HG03442 (cell line): ENCODE measurements at regions not wholly inside any gene's neighbourhood (a gene's known extent, or its start where the extent isn't known, plus 50 kb on each side); places are given as distances from the start of the nearest gene placed in this dataset.

Experiments used
- ATAC-seq: cut with Tn5 transposase; IDR thresholded peaks from one replicate; pipeline ENCODE4 v1.9.1; 2021; ENCODE audit warnings: mild to moderate bottlenecking, moderate library complexity; ENCODE audit not compliant: unreplicated experiment

DNA sequence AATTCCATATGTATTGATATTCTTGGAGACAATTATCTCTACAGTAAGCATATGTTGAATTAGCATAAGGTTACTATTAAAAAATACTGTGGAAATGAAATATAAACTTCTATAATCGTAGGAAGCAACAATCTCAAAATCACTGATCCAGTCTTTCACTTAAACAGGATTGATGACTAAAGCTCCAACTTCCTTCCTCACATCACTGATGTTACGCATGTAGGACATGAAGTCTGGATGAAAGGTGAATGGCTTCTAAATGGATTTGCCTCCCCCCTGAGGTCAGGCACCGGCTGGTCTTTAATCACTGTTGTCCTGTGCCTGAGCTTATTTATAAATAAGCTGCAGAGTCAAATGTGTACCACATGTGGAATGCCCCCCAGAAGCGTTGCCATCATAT lies 157.1 kb upstream of the NFIB start:
- ATAC-seq = no peak

DNA sequence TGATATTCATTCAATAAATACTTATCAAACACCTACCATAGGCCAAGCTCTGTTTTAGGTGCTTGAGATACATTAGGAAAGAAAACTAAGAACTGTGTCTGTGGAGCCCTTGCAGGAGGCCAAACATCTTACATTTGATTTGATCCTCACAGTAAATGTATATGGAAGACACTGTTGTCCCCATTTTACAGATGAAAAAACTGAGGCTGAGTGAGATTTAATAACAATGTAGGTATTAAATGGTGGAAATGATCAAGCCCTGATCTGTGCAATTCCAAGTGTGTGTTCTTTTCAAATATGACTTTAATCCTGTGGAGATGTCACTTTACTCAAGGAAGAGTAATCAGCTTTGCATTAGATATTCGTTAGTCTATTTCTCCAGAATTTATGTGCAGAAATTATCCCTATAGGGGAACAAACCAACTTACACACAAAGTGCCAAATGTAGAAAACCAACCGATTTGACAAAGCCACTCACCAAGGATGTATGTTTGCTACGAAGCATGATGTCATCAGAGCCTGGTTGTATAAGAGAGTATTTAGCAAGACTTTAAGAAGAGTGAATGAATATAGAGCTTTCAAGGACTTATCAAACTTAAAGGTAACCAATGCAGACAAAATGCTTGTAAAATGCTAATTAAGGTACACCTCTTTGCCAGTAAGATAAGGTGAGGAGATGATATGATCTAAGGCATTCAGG lies 153.9 kb upstream of the NFIB start:
- ATAC-seq = no peak

DNA sequence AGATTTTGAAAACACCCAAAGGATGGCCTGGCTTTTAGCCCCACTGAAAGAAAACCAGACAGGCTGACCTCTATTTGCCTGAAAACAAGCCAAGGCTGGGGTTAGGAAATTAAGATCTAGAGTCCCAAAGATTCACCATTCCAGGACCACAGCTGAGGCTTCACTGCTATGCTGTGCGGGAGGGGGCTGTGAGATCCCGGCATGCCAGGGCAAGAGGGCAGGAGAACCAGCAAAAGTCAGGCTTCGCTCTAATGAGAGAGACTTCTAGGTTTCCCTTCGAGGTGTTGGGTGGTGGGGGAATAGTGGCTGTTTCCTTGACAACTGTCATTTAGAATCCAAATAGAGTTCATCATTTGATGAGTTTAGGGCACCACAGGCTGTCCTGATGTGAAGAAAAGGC lies 152.9 kb upstream of the NFIB start:
- no peak for ATAC-seq

DNA sequence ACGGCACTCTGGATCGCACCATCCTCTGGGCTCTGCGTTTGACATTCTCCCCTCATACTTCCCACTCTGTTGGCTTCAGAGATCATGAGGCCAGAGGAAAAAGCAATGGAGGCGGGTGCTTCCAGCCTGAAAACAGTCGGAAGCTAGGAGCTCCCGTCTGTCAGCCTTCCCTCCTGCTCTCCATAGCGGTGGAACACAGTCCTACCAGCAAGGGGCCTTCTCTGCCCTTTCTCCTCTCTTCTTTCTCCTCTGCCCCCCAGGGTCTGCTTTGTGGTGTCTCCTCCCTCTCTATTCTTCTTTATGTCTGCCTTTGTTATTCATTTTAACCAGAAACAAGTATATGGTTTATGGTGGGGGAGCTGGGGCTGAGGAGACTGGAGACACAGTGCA lies 152.5 kb upstream of the NFIB start:
- no peak for ATAC-seq

DNA sequence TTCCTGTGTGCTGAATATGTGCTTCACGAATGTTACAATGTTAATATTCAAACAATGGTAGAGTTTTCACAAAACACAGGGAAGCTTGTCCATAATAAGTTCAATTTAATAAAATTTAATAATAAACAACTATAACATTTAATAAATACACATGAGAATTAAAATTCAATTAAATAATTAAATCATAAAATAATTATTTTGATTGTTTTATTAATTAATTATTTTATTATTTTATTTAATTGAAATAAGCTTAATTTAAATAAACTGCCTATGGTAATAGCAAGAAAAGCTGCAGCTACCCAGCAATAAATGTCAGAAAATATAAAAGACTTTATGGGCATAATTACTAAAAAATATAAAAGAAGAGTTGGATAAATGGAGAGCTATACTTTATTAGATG lies 149.0 kb upstream of the NFIB start:
- ATAC-seq = no peak

DNA sequence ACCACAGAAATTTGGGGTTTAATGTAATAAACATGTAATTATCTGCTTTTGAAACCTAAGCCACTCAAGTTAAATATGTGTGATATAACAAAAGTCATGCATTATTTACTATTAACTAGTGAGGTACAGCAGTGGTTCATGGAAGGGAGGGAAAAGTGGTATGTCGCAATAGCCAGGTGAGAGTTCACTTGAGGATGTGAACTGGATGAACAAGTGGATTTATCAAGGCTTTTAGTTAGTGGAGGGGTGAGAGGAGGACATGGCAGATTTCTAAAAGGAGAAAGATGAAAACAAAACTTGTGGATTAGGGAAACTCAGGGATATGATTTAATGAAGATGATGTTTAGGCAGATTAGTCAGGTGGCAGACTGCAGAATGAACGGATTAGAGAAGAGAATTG lies 141.3 kb upstream of the NFIB start:
- ATAC-seq = no peak

DNA sequence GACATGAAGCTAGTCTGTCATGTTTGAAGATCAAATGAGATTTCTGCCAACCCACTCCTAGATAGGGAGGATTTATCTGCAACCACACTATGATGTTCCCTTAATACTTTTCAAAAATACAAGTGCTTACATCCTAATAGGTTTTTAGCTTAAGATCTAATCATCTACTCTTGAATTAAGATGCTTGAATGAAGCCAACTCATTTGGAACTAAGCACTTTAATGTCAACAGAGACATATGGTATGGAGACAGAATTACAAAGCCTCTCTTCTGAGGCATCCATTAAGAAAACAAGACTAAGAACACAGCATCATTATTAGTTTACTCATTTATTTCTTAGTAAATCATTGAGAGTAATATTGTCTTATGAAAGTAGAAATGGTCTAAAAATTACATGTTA lies 139.3 kb upstream of the NFIB start:
- no peak for ATAC-seq

DNA sequence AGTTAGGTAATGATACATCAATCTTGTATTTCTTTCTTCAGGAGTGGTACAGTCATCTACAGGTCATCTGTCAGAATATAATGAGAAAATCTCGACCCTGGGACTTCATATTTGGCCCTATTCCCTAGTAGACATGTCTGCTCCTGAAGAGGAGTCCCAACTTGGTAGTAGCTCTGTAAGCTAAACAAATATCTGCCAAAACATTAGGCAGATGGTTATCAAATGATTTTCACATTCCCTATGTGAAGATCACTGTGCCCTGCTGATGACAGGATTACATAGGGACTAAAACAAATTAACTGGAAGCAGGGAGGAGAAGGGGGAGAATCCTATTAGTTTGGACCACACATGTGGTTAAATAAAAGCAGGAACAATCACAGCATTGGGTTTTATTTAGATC lies 138.6 kb upstream of the NFIB start:
- no peak for ATAC-seq

DNA sequence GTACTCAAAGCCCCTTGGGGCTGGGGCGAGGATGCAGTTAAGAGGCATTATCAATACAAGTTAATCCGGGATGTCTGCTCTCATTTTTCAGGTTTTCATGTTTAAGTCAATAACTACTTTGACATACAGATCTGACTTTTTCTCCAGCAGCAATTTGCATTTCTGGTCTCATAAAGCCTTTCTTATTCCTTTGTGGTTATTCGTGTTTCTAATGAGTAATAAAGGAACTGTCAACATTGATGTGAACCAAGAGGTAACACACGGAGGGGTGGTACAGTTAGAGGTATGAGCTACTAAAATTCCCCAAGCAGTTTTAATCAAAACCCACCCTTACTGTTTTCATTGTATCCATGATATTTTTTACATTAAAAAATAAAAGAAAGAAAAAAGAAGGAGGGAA lies 138.0 kb upstream of the NFIB start:
- ATAC-seq = peak; percentile 99

DNA sequence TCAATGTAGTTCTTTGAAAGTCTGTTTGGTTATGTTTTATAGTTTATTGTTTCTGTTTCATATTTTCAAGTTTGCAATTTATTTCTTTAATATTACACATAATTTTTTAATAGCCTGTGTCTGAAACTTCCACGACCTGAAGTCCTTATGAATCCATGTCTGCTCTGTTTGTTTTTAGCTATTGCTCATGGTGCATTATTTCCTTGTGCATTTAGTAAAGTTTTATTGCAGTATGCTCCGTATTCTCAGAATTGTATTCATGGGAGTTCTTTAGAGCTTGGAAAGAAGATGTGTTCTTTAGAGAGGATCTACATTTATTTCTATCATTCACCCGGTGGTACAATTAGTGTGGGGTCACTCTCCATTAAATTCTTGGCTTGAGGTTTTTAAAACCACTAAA lies 133.2 kb upstream of the NFIB start:
- ATAC-seq = no peak

DNA sequence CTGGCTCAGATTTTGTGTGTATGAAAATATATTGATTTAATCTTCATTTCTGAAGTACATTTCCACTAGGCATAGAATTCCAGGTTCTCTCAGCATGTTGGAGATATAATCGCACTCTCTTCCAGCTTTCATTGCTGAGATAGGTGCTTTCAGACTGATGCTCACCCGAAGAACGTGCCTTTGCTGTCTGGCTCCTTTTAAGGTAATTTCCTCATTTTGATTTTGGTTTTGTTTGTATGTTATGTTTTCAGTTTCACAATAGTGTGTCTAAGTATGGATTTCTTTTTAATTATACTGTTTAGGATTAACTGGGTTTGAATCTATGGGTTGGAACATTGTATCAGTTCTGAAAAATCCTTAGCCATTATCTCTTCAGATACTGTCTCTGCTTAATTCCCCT lies 132.0 kb upstream of the NFIB start:
- no peak for ATAC-seq

DNA sequence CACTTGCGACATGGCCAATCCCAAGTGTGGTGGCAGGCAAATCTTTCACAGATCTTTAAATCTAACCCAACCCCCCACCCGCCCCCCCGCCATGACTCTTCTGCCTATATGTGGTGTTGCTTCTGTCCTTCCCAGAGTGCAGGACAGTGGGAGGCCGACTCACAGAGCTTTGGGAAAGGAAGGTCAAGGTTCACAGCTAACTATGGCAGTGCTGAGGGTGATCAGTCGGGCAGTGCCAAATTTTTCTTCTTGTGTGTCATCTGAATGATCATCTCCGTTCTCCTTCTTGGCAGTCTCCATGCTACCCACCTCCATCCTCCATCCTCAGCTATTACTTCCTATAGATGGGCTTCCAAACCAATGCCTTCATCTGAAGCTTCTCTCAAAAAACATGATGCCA lies 129.0 kb upstream of the NFIB start:
- ATAC-seq = no peak

DNA sequence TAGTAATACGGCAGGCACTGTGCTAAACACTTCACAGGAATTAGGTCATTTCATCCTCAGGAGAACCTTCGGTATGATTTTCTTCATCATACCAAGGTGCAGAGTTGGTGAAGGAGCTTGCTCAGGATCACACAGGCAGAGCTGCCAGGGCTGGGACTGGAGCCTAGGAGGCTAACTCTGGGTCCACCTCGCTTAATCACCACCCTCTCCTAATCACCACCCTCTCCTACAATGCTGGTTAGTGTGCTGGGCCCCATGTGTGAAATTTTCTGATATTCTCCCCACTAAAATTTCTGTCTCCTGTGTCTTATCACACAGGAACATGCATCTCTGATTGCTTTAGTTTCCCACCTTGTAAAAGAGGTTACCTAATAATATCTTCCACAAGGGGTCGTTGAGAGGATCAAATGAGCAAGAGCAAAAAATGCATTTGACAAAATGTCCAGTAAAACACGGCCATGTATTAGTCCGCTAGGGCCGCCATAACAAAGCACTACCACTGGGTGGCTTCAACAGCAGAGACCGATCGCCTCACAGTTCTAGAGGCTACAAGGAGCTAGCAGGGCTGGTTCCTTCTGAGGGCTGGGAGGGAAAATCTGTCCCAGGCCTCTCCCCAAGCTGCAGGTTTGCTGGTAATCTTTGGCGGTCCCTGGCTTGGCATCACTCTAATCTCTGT lies 128.2 kb upstream of the NFIB start:
- no peak for ATAC-seq

DNA sequence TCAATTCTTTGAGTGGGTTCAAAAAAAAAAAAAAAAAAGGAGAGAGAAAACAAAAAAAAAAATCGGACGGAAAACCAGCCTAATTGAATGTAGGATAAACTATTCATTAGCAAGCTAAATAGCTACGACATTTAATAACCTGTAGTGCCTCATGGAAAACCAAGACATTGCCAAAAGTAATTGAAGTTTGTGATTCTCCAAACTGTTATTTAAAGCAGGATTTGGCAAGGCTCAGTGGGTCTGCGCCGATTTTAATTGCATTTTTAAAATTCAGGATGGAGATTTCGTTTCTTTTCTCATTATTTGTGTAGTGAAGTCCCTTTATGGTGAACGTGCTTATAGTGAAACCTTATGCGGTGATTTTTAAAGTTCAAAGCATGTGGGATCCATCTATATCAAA lies 127.2 kb upstream of the NFIB start:
- ATAC-seq = no peak

DNA sequence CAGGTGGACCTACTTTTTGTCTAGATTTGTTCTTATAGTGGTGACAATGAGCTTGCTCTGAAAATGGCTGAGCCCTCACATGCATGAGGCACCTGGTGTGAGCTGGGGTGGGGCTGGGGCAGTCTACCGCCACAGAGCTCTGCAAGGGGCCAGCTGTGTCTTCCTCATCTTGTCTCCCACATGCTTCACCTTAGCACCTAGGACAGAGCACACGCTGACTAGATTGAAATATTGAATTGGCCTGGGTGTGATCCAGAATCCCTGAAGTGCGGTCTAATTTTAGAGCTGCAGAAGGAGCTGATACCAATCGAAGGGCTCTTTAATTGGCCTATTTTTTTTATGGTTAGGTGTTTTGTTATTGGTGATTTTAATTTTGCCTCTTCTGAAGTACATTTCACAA lies 126.1 kb upstream of the NFIB start:
- ATAC-seq = no peak

DNA sequence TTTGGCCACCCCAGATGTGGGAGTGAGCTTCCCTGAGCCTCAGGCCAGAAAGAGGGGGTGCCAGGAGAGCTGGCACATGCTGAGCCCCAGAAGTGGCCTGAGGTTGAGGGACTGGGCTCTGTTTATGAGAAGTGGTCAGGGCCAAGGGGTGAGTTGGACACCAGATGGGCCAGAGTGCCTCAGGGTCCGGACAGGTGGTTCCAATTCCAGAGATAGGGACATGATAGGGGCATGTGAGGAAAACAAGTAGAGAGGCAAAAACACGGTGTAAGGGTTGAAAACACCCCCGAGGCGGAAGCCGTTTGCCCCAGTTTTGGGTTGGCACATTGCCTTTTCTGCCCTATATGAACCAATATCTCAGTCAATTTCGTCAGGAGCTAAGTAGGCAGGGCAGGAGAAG lies 125.6 kb upstream of the NFIB start:
- ATAC-seq = no peak

DNA sequence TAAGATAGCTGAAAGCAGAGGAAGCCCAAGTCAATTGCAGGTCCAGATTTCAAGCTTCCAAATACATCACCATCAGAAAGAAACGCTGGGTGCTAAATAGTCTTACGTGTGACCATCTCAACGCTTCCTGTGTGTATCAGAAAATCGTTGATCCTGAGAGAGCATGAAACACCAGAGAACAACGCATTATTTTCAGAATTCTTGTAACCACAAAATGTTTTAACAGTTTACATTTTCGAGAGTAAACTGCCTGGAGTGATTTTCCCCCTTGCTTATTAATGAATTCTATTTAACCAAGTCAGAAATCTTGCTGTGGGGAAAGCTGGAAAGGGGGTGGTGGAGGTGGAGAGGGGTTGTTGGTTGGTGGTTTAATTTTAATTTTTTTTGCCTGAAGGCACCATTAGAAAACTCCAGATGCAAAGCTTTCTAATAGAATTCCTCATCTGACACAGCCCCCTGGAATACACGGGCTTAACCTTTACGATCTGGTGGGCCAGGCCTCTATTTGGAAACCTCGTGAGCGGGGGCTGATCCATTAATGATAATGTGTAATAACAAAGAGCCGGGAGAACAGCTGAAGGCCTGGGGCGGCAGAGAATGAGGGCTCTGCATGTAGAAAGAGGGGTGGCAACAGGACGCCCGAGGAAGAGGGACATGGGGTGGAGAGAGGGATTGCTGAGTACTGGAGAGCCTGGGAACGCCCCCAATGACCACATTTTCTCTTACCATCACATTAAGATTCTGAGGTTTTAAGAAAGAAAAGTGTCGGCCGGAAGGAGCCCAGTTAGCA lies 124.5 kb upstream of the NFIB start:
- ATAC-seq = no peak

DNA sequence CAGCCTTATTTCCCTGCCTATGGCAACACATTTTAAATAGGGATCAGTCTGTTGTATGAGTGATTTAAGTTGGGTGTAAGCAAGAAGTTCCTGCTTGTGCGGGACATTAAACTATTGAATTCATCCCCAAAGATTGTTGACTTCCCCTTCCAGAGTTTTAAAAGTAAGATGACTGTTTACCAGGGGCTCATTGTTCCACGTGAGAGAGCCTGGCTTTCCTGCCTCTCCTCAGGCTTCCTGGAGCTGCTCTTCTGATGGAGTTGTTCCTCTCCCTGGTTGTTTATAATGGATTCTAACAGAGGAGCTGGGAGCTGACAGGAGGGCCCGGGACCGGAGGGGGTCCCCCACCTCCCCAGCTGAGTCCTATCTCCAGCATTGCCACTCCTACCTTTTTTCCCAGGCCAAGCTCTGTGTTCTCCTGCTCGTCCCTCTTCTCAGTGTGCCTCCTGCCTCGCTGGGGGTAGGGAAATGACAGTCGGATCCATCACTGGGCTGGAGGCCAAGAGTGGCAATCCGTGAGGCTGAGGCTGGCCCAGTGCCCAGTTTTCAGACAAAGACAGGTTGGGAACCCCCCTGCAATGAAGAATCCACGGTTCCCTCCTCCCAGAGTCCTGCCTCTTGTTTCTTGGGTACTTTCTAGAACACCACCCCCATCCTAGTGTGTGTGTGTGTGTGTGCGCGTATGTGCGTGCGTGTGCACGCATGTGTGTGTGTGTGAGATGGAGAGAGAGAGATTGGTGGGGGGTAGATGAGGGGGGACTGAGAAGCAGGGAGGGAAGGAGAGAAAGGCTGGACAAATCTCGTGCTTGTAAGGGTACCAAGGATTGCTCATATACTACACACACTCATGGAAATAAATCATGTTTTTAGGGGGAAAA lies 123.7 kb upstream of the NFIB start:
- no peak for ATAC-seq

DNA sequence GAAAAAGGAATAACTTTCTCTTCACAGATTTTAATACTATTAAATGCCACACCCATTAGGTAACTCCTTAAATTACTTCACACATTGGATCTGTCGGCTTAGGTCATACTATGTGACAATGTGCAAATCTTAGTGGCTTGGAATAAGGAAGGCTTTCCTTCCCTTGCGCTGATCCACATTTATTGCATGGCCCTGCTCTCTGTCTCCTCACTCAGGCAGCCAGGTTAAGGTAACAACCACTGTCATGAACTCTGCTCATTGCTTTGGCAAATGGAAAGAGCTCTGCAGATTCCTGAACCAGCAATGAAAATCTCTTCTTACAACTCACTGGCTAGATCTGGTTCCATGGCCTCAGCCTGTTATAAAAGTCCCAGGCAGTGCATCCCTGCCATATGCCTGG lies 121.9 kb upstream of the NFIB start:
- no peak for ATAC-seq

DNA sequence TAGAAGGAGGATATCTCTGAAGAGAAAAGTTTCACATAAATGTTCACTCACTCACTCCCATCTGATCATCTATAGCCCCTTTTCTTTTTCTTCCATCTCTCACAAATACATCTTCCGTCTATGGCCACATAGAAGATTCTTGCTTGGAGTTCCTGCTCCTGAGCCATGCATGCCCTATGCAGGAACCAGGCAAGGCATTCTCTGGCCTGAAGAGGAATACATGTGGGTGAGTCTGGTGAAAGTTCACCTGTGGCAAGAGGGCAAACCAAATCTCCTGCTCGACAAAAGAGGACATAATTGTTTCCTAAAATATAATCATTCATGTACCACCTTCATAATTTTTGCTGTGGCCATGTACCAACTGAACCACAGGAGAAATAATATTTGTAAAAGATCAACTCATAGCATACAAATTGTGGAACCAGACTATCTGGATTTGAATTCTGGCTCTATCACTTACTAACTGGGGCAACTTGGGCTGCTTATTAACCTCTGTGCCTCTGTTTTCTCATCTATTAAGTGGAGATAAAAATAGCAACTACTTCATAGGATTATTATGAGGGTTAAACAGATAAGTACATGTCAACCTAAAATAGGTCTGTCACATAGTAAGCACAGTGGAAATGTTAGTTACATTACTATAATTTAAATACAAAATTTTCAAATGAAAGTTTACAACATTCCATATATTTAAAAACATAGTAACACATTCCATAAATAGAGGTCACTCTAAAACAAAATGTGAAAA lies 121.2 kb upstream of the NFIB start:
- ATAC-seq = no peak

DNA sequence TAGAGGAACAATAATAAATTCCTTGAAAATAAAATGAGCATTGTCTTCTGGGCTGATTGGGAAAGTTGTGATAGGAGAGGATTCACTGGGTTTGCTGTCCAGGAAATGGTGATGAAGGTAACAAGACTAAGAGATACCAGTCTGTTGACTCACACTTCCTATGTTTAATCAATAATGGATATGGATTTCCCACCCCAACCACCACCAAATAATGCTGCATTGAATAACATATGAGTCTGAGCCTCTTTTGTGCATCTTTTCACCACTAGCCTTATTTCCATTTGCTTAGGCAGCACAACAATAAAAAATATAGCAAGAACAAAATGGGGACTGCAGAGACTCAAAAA lies 120.2 kb upstream of the NFIB start:
- no peak for ATAC-seq
